Lung (tissue), 11 donors: ENCODE measurements at regions not wholly inside any gene's neighbourhood (a gene's known extent, or its start where the extent isn't known, plus 50 kb on each side); places are given as distances from the start of the nearest gene placed in this dataset.

Source experiments
- ATAC-seq: fragments of 200-7000 bp; cut with Tn5 transposase; one replicate; pipeline ENCODE4 v1.9.1; 2020; ENCODE audit warnings: moderate number of reproducible peaks; ENCODE audit not compliant: insufficient read depth, low FRiP score
- DNase-seq, 3 donors: peaks; one replicate each; pipeline ENCODE4 v3.0.0-alpha.2; 2013 to 2017
- H3K27ac ChIP-seq, 2 donors: one replicate each; pipeline ENCODE4 v1.5.1; 2013; ENCODE audit warnings: mild to moderate bottlenecking in 2 of 2, moderate library complexity in 2 of 2, control low read depth in 1 of 2, inconsistent platforms in 1 of 2, low read depth in 1 of 2, low read length in 1 of 2
- H3K27me3 ChIP-seq, 3 donors: one replicate each; pipeline ENCODE4 v1.5.1; 2013; ENCODE audit warnings: low read length in 2 of 3; ENCODE audit not compliant: control insufficient read depth in 3 of 3, insufficient read depth in 3 of 3
- H3K36me3 ChIP-seq, 4 donors: one replicate each; pipeline ENCODE4 v1.5.1; 2013; ENCODE audit warnings: low read length in 4 of 4, mild to moderate bottlenecking in 1 of 4, moderate library complexity in 1 of 4; ENCODE audit not compliant: control insufficient read depth in 4 of 4, insufficient read depth in 4 of 4
- H3K4me1 ChIP-seq, 5 donors: one replicate each; pipeline ENCODE4 v1.5.1; 2013; ENCODE audit warnings: low read length in 5 of 5, mild to moderate bottlenecking in 2 of 5, moderate library complexity in 1 of 5; ENCODE audit not compliant: control insufficient read depth in 5 of 5, insufficient read depth in 5 of 5
- H3K4me3 ChIP-seq: one replicate; pipeline ENCODE4 v1.5.1; 2013; ENCODE audit warnings: mild to moderate bottlenecking, control low read depth, moderate library complexity
- H3K9ac ChIP-seq, 2 donors: one replicate each; pipeline ENCODE4 v1.5.1; 2013; ENCODE audit warnings: low read length in 2 of 2, control low read depth in 1 of 2; ENCODE audit not compliant: insufficient read depth in 1 of 2
- H3K9me3 ChIP-seq, 4 donors: one replicate each; pipeline ENCODE4 v1.5.1; 2013; ENCODE audit warnings: low read length in 3 of 4, mild to moderate bottlenecking in 1 of 4, moderate library complexity in 1 of 4; ENCODE audit not compliant: control insufficient read depth in 4 of 4, insufficient read depth in 3 of 4
- WGBS, 2 donors: extraction: QIAGEN DNeasy Blood & Tissue Kit; methylation state at CpG; one replicate each; pipeline ENCODE4 v1.1.7; 2013; 5-methylcytosine and 5-hydroxymethylcytosine counted together
- TF ChIP-seq, protein P1 (sequence below): IDR thresholded peaks from 2 replicates; pipeline ENCODE4 v1.5.1; 2012; ENCODE audit warnings: mild to moderate bottlenecking; ENCODE audit errors: control extremely low read depth, extremely low read depth
- donor health status: control.
- donor health status: control.
- donor health status: Bipolar disorder and iron deficiency.
- donor health status: healthy.
- donor health status: DM: yes; HTN: yes; CAD: no.

DNA sequence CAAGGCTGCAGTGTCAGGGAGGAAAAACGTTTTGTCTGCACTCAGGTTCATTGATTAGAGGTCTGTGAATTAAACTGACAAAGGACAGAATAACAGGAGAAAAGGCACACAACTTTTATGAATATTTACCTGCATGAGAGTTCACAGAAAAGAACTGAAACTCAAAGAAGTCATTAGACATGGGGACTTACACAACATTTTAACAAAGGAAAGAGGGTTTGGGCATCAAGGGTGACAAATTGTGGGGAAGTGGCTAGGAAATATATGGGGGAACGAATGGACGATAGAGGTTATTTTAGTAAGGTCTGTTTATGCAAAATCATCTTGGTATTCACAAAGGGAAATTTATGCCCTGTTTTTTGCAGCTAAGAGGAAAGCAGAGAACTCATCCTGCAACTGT is 65.6 kb upstream of the C15orf39 start:
- Histone ChIP-seq H3K27me3 (no peaks in the 10 kb centered on the region), H3K9me3 (no peaks in the 10 kb centered on the region), H3K36me3 (no peaks in the 10 kb centered on the region), H3K4me1 (peaks cover 0 to 5% (median 0%) of the 10 kb centered on the region in 5 donors), H3K4me3 (no peak overlapping the region), H3K9ac (no peak overlapping the region), H3K27ac (no peak overlapping the region)
- WGBS, 2 donors = 33 to 46% methylated on average over 3 of the region's 3 CpGs
- DNase-seq (no peak), ATAC-seq (no peak)
- TF ChIP-seq, protein P1, sequence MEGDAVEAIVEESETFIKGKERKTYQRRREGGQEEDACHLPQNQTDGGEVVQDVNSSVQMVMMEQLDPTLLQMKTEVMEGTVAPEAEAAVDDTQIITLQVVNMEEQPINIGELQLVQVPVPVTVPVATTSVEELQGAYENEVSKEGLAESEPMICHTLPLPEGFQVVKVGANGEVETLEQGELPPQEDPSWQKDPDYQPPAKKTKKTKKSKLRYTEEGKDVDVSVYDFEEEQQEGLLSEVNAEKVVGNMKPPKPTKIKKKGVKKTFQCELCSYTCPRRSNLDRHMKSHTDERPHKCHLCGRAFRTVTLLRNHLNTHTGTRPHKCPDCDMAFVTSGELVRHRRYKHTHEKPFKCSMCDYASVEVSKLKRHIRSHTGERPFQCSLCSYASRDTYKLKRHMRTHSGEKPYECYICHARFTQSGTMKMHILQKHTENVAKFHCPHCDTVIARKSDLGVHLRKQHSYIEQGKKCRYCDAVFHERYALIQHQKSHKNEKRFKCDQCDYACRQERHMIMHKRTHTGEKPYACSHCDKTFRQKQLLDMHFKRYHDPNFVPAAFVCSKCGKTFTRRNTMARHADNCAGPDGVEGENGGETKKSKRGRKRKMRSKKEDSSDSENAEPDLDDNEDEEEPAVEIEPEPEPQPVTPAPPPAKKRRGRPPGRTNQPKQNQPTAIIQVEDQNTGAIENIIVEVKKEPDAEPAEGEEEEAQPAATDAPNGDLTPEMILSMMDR = no peak

DNA sequence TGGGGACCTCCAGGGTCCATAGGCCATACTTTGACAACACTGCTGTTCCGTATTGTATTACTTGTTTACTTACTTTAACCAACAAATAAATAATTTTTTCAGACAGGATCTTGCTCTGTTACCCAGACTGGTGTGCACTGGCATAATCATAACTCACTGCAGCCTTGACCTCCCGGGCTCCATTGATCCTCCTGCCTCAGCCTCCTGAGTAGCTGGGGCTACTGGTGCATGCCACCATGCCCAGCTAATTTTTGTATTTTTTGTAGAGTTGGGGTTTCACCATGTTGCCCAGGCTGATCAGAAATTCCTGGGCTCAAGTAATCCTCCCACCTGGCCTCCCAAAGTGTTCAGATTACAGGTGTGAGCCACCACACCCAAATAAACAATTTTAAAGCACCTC is 64.9 kb upstream of the C15orf39 start:
- no peak overlapping the region for H3K9ac ChIP-seq
- DNase-seq (no peak), ATAC-seq (no peak)
- no peaks in the 10 kb centered on the region for H3K27me3 ChIP-seq
- no peak overlapping the region for H3K4me3 ChIP-seq
- no peaks in the 10 kb centered on the region for H3K36me3 ChIP-seq
- peaks cover 0 to 5% (median 0%) of the 10 kb centered on the region in 5 donors for H3K4me1 ChIP-seq
- 95 to 100% methylated on average over 2 of the region's 2 CpGs for WGBS, 2 donors
- no peak overlapping the region for H3K27ac ChIP-seq
- H3K9me3 ChIP-seq = no peaks in the 10 kb centered on the region
- TF ChIP-seq, protein P1 = no peak

DNA sequence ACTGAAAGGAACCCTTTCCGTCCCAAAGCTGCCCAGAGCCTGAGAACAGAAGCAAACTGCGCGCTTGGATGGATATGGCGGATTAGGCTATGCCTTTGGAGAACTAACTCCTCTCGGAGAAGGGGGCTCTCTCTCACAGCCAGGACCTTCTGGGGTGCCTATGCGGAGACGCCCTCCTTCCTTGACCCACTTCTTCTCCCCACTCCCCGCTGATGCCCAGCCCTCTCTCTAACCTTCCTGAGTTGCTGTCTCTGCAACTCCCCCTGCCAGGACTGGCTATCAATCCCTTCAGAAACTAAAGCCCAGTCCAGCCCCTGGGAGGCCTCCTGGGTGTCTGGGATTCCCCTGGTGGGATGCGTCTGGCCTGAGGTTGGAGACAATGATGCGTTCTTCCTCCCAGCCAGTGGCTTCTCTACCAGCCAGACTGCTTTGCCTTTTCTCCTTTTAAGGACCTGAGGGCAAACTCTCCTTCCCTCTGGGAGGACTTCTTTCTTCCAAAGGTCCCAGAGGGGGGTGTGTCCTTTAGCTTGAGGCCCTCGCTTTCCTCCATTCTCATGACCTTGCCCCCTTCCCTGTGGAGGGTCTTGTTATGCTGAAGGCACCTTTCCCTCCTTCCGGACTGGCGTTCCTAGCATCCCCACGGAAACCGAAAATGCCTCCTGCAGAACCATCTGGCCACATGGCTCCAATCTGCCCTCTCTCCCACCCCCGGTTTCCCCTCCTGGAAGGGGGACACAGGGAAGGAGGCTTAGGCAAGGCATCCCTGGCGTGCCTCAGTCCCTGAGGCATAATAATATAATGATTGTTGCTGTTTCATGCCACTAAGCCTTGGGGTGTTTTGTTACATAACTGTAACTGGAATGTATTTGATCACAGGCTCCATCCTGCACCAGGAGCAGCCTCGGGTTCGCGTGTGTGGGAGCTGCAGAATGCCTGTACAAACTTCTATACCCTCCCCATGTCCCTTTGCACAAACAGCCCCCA is 63.4 kb upstream of the C15orf39 start:
- Histone ChIP-seq H3K4me1 (peaks cover 0 to 5% (median 0%) of the 10 kb centered on the region in 5 donors), H3K9me3 (peaks cover 4 to 14% (median 6%) of the 10 kb centered on the region in 4 donors), H3K4me3 (no peak overlapping the region), H3K9ac (no peak overlapping the region), H3K36me3 (no peaks in the 10 kb centered on the region), H3K27ac (no peak overlapping the region), H3K27me3 (no peaks in the 10 kb centered on the region)
- TF ChIP-seq, protein P1 = no peak
- 91 to 95% methylated on average over 20 of the region's 20 CpGs for WGBS, 2 donors
- ATAC-seq (no peak), DNase-seq (no peak)
